Epithelial cell of esophagus (primary cell): ENCODE measurements at regions not wholly inside any gene's neighbourhood (a gene's known extent, or its start where the extent isn't known, plus 50 kb on each side); places are given as distances from the start of the nearest gene placed in this dataset.
"Not testable (repeated sequence)": the region's sequence is repeated elsewhere in the genome, so short reads cannot be mapped to it uniquely, and the experiment has no call there.

ENCODE experiments used
- DNase-seq: peaks from one replicate; pipeline ENCODE4 v3.0.0; 2010; ENCODE audit warnings: low read depth
- H3K4me3 ChIP-seq: 2 replicates; pipeline ENCODE4 v1.5.1; 2011; ENCODE audit warnings: mild to moderate bottlenecking, low read length, control low read depth
- TF ChIP-seq, protein P1 (sequence below): IDR thresholded peaks from 2 replicates; pipeline ENCODE4 v1.5.1; 2011; ENCODE audit warnings: low read depth, mild to moderate bottlenecking, low read length, control low read depth, inconsistent platforms; ENCODE audit not compliant: insufficient read depth; ENCODE audit errors: missing control alignments

DNA sequence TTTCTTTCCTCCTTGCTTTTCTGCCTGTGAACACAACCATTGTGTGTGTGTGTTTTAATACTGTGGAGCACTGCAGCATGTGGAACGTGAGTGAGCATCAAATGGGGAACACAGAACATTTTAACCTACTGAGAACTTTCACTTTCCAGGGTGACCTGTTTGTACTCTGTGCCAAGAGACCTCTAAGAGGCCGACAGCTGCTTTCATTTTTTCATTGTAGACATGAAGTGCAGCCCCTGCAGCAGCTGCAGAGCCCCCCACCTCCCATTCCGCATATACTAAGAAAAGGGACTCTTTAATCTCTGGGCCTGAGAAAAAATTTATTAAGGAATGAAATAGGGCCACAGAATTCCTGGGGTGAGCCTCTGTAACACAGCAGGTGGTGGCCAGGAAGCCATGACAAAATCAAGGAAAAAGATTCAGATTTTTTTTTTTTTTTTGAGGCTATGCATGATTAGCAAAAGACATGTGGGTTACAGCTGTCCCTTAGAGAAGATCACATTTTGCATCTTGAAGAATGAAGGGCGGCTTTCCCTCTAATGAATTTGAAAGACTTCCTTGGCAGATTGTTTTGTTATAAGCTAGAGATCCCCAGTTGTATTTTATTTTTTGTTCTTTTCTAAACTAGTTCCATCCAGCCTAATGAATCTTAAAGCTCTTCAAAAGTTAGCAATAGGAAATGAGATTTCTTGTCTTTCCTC, 503.4 kb downstream of the CD109 start:
- TF ChIP-seq, protein P1, sequence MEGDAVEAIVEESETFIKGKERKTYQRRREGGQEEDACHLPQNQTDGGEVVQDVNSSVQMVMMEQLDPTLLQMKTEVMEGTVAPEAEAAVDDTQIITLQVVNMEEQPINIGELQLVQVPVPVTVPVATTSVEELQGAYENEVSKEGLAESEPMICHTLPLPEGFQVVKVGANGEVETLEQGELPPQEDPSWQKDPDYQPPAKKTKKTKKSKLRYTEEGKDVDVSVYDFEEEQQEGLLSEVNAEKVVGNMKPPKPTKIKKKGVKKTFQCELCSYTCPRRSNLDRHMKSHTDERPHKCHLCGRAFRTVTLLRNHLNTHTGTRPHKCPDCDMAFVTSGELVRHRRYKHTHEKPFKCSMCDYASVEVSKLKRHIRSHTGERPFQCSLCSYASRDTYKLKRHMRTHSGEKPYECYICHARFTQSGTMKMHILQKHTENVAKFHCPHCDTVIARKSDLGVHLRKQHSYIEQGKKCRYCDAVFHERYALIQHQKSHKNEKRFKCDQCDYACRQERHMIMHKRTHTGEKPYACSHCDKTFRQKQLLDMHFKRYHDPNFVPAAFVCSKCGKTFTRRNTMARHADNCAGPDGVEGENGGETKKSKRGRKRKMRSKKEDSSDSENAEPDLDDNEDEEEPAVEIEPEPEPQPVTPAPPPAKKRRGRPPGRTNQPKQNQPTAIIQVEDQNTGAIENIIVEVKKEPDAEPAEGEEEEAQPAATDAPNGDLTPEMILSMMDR: no peak
- no peak overlapping the region for H3K4me3 ChIP-seq
- no peak for DNase-seq

DNA sequence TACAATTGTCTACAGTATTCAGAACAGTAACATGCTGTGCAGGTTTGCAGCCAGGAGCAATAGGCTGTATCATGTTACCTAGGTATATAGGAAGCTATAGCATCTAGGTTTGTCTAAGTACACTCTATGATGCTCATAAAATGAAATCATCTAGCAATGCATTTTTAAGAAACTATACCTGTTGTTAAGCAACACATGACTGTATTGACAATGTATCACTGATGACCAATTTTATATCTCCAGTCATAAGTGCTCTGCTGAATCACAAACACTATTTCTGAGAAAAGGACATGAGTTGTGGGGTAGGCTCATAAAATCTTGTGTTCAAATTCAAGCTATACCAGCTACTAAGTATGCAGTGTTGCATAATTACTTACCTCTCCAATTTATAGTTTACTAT, 501.3 kb downstream of the CD109 start:
- no peak overlapping the region for H3K4me3 ChIP-seq
- TF ChIP-seq, protein P1: no peak
- DNase-seq: peak; percentile 28

DNA sequence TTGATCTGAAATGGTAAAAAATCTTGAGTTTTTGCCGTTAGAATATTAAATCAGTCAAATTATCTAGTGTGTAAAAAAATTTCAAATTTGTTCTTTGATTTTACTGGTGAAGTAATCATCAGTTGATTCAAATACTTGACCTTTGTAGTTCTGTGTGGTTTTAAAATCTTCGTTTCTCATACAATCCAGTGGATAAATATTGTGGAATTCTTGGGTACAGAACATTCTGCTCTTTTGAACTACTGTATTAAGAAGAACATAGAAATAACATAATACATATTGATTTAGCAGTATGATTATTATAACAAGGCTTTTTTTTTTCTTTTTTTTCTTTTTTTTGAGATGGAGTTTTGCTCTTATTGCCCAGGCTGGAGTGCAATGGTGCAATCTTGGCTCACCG, 491.8 kb downstream of the CD109 start:
- TF ChIP-seq, protein P1: no peak
- H3K4me3 ChIP-seq: no peak overlapping the region
- DNase-seq: no peak

DNA sequence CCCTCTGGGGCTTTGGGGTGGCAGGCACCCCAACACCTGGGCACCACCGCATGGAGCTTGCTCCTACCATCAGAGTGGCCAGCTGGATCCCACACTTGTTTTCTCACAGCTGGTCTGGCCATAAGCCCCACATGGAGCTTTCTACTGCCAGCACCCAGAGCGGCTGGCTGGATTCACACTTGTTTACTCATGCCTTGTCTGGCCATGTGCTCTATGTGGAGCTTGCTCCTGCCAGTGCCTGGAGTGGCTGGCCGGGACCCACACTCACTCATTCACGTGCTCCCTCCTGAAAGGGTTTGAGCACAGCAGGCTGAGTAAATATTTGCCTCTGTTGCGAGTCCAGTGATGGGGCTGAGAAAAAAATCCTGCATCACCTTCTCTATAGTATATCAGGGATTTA, 487.0 kb downstream of the CD109 start:
- TF ChIP-seq, protein P1: no peak
- H3K4me3 ChIP-seq: no peak overlapping the region
- DNase-seq: peak; percentile 7

DNA sequence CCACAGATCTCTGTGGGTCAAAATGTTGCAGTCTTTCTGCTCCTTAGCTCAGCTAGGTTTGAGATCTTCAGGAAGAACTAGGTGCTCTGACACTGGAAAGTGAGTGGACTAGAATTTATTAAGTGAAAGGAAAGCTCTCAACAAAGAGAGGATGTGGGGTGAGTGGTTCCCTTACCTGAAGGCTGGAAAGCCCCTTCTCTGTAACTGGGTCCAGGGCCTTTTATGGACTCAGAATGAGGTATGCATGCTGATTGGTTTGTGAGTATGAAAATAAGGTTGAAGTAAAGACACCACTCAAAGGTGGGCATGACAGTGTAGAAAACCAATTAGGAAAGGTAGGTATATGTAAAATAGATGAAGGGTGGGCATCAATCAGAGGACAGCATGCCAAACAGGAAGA, 485.5 kb downstream of the CD109 start:
- TF ChIP-seq, protein P1: no peak
- no peak overlapping the region for H3K4me3 ChIP-seq
- no peak for DNase-seq

DNA sequence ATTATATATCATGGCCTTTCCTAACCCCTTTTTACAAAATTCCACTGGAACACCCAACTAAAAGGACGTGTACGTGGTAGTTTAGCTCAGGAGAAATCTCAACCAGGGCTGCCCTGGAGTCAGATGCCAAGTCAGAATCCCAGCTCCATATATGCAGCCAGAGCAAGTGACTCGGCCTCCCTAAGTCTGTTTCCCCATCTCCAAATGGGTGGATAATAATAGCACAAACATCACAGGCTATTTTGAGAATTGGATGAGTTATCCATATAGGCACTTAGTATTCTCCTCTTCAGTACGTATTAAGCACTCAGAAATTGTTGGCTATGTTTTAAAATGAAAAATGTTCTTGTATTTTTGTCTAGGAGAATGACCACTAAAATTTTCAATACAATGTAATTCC, 481.5 kb downstream of the CD109 start:
- TF ChIP-seq, protein P1: no peak
- no peak for DNase-seq
- no peak overlapping the region for H3K4me3 ChIP-seq

DNA sequence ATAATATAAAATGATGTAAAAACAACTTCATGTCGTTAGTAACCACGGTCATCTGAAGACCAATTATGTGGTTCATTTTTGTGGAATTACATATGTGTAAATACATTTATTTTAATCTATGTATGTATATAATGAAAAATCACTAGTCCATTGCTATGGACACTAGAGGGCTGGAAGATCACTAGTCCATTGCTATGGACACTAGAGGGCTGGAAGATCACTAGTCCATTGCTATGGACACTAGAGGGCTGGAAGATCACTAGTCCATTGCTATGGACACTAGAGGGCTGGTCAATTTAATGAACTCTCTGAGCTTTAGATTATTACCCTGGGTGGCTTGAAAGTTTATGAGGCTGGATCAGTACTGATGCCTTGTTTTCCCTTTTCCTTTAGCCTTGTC, 474.5 kb downstream of the CD109 start:
- not testable (repeated sequence) for DNase-seq, H3K4me3 ChIP-seq
